ENCODE measurements at regions not wholly inside any gene's neighbourhood (a gene's known extent, or its start where the extent isn't known, plus 50 kb on each side); places are given as distances from the start of the nearest gene placed in this dataset.
A peak's percentile ranks its signal among the peaks of the same experiment; 100 is the strongest.

- no peak for DNase-seq
Observed at GRCh38 chr10:90130321-90131086, 429.1 kb downstream of the KIF20B start.

GRCh38 chr10:90133606-90134005 is 432.2 kb downstream of the KIF20B start:
- DNase-seq, result no peak

GRCh38 chr10:90136731-90137316 is 435.4 kb downstream of the KIF20B start:
- peak; percentile 0 for DNase-seq

GRCh38 chr10:90138844-90139243 is 437.5 kb downstream of the KIF20B start:
- peak; percentile 5 for DNase-seq

GRCh38 chr10:90141791-90142190 is 440.4 kb downstream of the KIF20B start:
- no peak for DNase-seq

GRCh38 chr10:90143937-90144336 is 442.5 kb downstream of the KIF20B start:
- DNase-seq, result no peak

- no peak for DNase-seq
Observed at GRCh38 chr10:90148116-90148855, 446.9 kb downstream of the KIF20B start.

- no peak for DNase-seq
Observed at GRCh38 chr10:90149563-90149962, 448.2 kb downstream of the KIF20B start.

GRCh38 chr10:90162271-90162853 is 461.0 kb downstream of the KIF20B start:
- DNase-seq, result no peak

- no peak for DNase-seq
Observed at GRCh38 chr10:90167174-90168064, 466.0 kb downstream of the KIF20B start.

GRCh38 chr10:90168244-90168643 is 466.9 kb downstream of the KIF20B start:
- DNase-seq, result no peak

- DNase-seq, result no peak
Observed at GRCh38 chr10:90171014-90171722, 469.8 kb downstream of the KIF20B start.

- DNase-seq, result no peak
Observed at GRCh38 chr10:90174531-90174930, 473.1 kb downstream of the KIF20B start.

- DNase-seq, result no peak
Observed at GRCh38 chr10:90175161-90175681, 473.8 kb downstream of the KIF20B start.

- DNase-seq, result peak; percentile 6
Observed at GRCh38 chr10:90179696-90180407, 478.5 kb downstream of the KIF20B start.

GRCh38 chr10:90180886-90181691 is 479.7 kb downstream of the KIF20B start:
- no peak for DNase-seq

- DNase-seq, result no peak
Observed at GRCh38 chr10:90192825-90193224, 491.4 kb downstream of the KIF20B start.

GRCh38 chr10:90193240-90193985 is 492.0 kb downstream of the KIF20B start:
- no peak for DNase-seq

- no peak for DNase-seq
Observed at GRCh38 chr10:90195288-90195840, 494.0 kb downstream of the KIF20B start.
